ENCODE measurements at regions not wholly inside any gene's neighbourhood (a gene's known extent, or its start where the extent isn't known, plus 50 kb on each side); places are given as distances from the start of the nearest gene placed in this dataset.
A peak's percentile ranks its signal among the peaks of the same experiment; 100 is the strongest.

- Histone ChIP-seq H3K27me3 (ENCODE audit: control insufficient read depth, insufficient read depth, low read length) (no peaks in the 10 kb centered on the region), H3K9ac (ENCODE audit: insufficient read depth, low read length) (no peak overlapping the region), H3K36me3 (ENCODE audit: control insufficient read depth, insufficient read depth, low read length) (no peaks in the 10 kb centered on the region), H3K27ac (ENCODE audit: insufficient read depth, low read length) (no peak overlapping the region), H3K79me2 (ENCODE audit: control insufficient read depth, insufficient read depth, low read length) (no peaks in the 10 kb centered on the region), H3K4me3 (replicated peaks in 1 of 4; ENCODE audit: control extremely low read depth in 1 of 4, insufficient read depth in 1 of 4, low read depth in 3 of 4, low read length in 4 of 4) (no peak overlapping the region), H4K20me1 (ENCODE audit: control insufficient read depth, extremely low read depth, insufficient read depth, low read length) (no peaks in the 10 kb centered on the region), H3K4me1 (ENCODE audit: control insufficient read depth, extremely low read depth, insufficient read depth, low read length) (no peaks in the 10 kb centered on the region), H3K4me2 (ENCODE audit: extremely low read depth, insufficient read depth, low read length) (no peak overlapping the region), H2AFZ (ENCODE audit: low read length) (no peak overlapping the region), H3K9me3 (ENCODE audit: control insufficient read depth, insufficient read depth, low read depth, low read length) (no peaks in the 10 kb centered on the region)
- TF ChIP-seq CTCF (conservative IDR thresholded peaks at IDR 0.05 in 1 of 2, IDR thresholded peaks at IDR 0.05 in 1 of 2; ENCODE audit: low read depth in 1 of 2, low read length in 2 of 2) (no peak), EZH2 (IDR thresholded peaks at IDR 0.05; ENCODE audit: low read length, missing control alignments) (no peak)
- DNase-seq (ENCODE audit: low read depth in 2 of 2) = no peak
These were observed 1056.0 kb downstream of the STIM2 start for GRCh38 chr4:27916452-27917184.

DNA sequence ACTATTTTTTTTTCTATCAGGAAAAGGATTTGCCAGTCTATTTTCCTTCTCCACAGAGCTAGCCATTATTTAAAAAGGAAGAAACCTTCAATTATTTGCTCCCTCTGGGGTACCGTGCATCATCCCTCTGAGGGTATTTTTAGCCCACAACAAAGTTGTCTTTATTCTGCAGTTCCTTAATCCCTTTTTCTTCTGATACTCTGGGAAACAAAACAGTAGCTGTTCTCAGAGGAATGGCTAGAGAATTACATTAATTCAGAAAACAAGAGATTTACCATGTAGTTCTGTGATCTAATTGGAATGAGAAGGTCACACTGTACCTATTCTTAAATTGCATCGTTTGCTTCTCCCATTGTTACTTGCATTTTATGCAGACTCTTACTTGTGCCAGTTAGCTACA lies 1056.7 kb downstream of the STIM2 start:
- Histone ChIP-seq H4K20me1 (ENCODE audit: control insufficient read depth, extremely low read depth, insufficient read depth, low read length) (no peaks in the 10 kb centered on the region), H3K79me2 (ENCODE audit: control insufficient read depth, insufficient read depth, low read length) (no peaks in the 10 kb centered on the region), H3K9me3 (ENCODE audit: control insufficient read depth, insufficient read depth, low read depth, low read length) (no peaks in the 10 kb centered on the region), H3K27me3 (ENCODE audit: control insufficient read depth, insufficient read depth, low read length) (no peaks in the 10 kb centered on the region), H3K9ac (ENCODE audit: insufficient read depth, low read length) (no peak overlapping the region), H3K4me2 (ENCODE audit: extremely low read depth, insufficient read depth, low read length) (no peak overlapping the region), H3K27ac (ENCODE audit: insufficient read depth, low read length) (no peak overlapping the region), H3K36me3 (ENCODE audit: control insufficient read depth, insufficient read depth, low read length) (no peaks in the 10 kb centered on the region), H3K4me3 (replicated peaks in 1 of 4; ENCODE audit: control extremely low read depth in 1 of 4, insufficient read depth in 1 of 4, low read depth in 3 of 4, low read length in 4 of 4) (no peak overlapping the region), H3K4me1 (ENCODE audit: control insufficient read depth, extremely low read depth, insufficient read depth, low read length) (no peaks in the 10 kb centered on the region), H2AFZ (ENCODE audit: low read length) (no peak overlapping the region)
- TF ChIP-seq EZH2 (IDR thresholded peaks at IDR 0.05; ENCODE audit: low read length, missing control alignments) = no peak
- TF ChIP-seq CTCF (conservative IDR thresholded peaks at IDR 0.05 in 1 of 2, IDR thresholded peaks at IDR 0.05 in 1 of 2; ENCODE audit: low read depth in 1 of 2, low read length in 2 of 2) = no peak
- DNase-seq (ENCODE audit: low read depth in 2 of 2) = no peak

- Histone ChIP-seq H3K79me2 (ENCODE audit: control insufficient read depth, insufficient read depth, low read length) (no peaks in the 10 kb centered on the region), H3K4me1 (ENCODE audit: control insufficient read depth, extremely low read depth, insufficient read depth, low read length) (no peaks in the 10 kb centered on the region), H3K36me3 (ENCODE audit: control insufficient read depth, insufficient read depth, low read length) (no peaks in the 10 kb centered on the region), H3K27me3 (ENCODE audit: control insufficient read depth, insufficient read depth, low read length) (no peaks in the 10 kb centered on the region), H3K4me3 (replicated peaks in 1 of 4; ENCODE audit: control extremely low read depth in 1 of 4, insufficient read depth in 1 of 4, low read depth in 3 of 4, low read length in 4 of 4) (no peak overlapping the region), H3K4me2 (ENCODE audit: extremely low read depth, insufficient read depth, low read length) (no peak overlapping the region), H3K9ac (ENCODE audit: insufficient read depth, low read length) (no peak overlapping the region), H4K20me1 (ENCODE audit: control insufficient read depth, extremely low read depth, insufficient read depth, low read length) (no peaks in the 10 kb centered on the region), H2AFZ (ENCODE audit: low read length) (no peak overlapping the region), H3K27ac (ENCODE audit: insufficient read depth, low read length) (no peak overlapping the region), H3K9me3 (ENCODE audit: control insufficient read depth, insufficient read depth, low read depth, low read length) (no peaks in the 10 kb centered on the region)
- TF ChIP-seq EZH2 (IDR thresholded peaks at IDR 0.05; ENCODE audit: low read length, missing control alignments) (no peak), CTCF (conservative IDR thresholded peaks at IDR 0.05 in 1 of 2, IDR thresholded peaks at IDR 0.05 in 1 of 2; ENCODE audit: low read depth in 1 of 2, low read length in 2 of 2) (no peak)
- peak; percentile 1 to 15 for DNase-seq (ENCODE audit: low read depth in 2 of 2)
These were observed 1060.6 kb downstream of the STIM2 start for GRCh38 chr4:27921231-27921630.

Measured in fibroblast of lung (primary cell).